Pancreas (tissue), 10 donors: ENCODE measurements at regions not wholly inside any gene's neighbourhood (a gene's known extent, or its start where the extent isn't known, plus 50 kb on each side); places are given as distances from the start of the nearest gene placed in this dataset.

Experiments used
- ATAC-seq, 4 donors: fragments of 200-7000 bp; cut with Tn5 transposase; one replicate each; pipeline versions ENCODE4 v1.8.0 to v1.9.1; 2020; ENCODE audit warnings: mild to moderate bottlenecking in 4 of 4, moderate library complexity in 4 of 4
- DNase-seq, 6 donors: peaks; one replicate each; pipeline ENCODE4 v3.0.0-alpha.2; 2020
- FAIRE-seq: peaks from 2 replicates; lab custom pipeline; 2012; peaks lifted over from hg19 to GRCh38; lab: Jason Lieb, UNC
- H3K27ac ChIP-seq, 4 donors: fragments of 200-600 bp; sonication (generic); 1 replicate in 3 of 4; 2 replicates in 1 of 4; pipeline versions ENCODE4 v1.5.0 to v1.8.0; 2020
- H3K27me3 ChIP-seq, 4 donors: fragments of 200-600 bp; one replicate each; pipeline ENCODE4 v1.8.0; 2021
- H3K36me3 ChIP-seq, 3 donors: fragments of 200-600 bp; sonication (generic) in 1 of 3; one replicate each; pipeline versions ENCODE4 v1.5.0 to v1.8.0; 2020 to 2021
- H3K4me1 ChIP-seq, 3 donors: fragments of 200-600 bp; one replicate each; pipeline ENCODE4 v1.8.0; 2021
- H3K4me3 ChIP-seq, 4 donors: fragments of 200-600 bp; sonication (generic) in 2 of 4; one replicate each; pipeline versions ENCODE4 v1.5.0 to v1.8.0; 2020 to 2021
- H3K9me3 ChIP-seq, 4 donors: fragments of 200-600 bp; one replicate each; pipeline ENCODE4 v1.8.0; 2021
- WGBS, 2 donors: extraction: QIAGEN DNeasy Blood & Tissue Kit; methylation state at CpG; one replicate each; pipeline ENCODE4 v1.1.7; 2013; 5-methylcytosine and 5-hydroxymethylcytosine counted together
- intact Hi-C, 3 donors: fragments of 100-400 bp; cut with DNase I; formaldehyde crosslinking; loops; one replicate each; pipeline versions ENCODE4 v1.11.1 to v1.14.2; 2022
- TF ChIP-seq, protein P1 (sequence below), 4 donors: fragments of 200-600 bp; sonication (generic) in 3 of 4; IDR thresholded peaks; one replicate each; pipeline versions ENCODE4 v1.5.0 to v1.8.0; 2021; ENCODE audit warnings: antibody characterized with exemption in 4 of 4
- donor health status: healthy with polysubstance abuse.
- donor health status: DM: no; HTN: no; CAD: no; lungs with moderate emphysema.
- donor health status: DM: no; HTN: no; CAD: no.
- donor health status: control.
- donor health status: control.
- donor health status: Bipolar disorder and iron deficiency.
- donor health status: DM: yes; HTN: yes; CAD: no.
- donor health status: DM: no; HTN: no; CAD: no.
- donor health status: DM: no; HTN: no; CAD: no.
- donor health status: DM: yes; HTN: yes; CAD: no.

DNA sequence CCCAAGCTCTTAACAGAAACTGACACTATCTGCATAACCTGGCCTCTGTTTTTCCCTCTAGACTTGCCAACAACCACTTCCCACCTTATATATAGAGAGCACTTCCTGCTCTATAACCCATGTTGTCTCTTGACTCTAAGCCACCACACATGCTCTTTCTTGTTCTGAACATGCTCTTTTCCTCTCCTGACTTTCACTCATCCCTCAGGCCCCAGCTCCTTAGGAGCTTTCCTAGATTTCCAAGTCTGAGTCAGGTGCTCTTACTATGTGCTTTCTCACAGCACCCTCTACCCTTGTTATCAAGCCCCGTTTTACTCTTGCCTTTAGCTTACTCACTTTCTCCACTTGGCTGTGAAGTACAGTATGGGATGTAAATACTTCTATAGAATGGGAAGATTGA is 143.9 kb upstream of the EYA4 start:
- FAIRE-seq (no peak), DNase-seq (no peak), ATAC-seq (no peak)
- Histone ChIP-seq H3K9me3 (no peaks in the 10 kb centered on the region), H3K4me3 (no peak overlapping the region), H3K27me3 (no peaks in the 10 kb centered on the region), H3K4me1 (peaks cover 0 to 4% (median 0%) of the 10 kb centered on the region in 3 donors), H3K27ac (no peak overlapping the region), H3K36me3 (no peaks in the 10 kb centered on the region)
- WGBS, 2 donors, result 39 to 51% methylated on average over 1 of the region's 1 CpG
- intact Hi-C loops, result no loop called here
- TF ChIP-seq, protein P1, sequence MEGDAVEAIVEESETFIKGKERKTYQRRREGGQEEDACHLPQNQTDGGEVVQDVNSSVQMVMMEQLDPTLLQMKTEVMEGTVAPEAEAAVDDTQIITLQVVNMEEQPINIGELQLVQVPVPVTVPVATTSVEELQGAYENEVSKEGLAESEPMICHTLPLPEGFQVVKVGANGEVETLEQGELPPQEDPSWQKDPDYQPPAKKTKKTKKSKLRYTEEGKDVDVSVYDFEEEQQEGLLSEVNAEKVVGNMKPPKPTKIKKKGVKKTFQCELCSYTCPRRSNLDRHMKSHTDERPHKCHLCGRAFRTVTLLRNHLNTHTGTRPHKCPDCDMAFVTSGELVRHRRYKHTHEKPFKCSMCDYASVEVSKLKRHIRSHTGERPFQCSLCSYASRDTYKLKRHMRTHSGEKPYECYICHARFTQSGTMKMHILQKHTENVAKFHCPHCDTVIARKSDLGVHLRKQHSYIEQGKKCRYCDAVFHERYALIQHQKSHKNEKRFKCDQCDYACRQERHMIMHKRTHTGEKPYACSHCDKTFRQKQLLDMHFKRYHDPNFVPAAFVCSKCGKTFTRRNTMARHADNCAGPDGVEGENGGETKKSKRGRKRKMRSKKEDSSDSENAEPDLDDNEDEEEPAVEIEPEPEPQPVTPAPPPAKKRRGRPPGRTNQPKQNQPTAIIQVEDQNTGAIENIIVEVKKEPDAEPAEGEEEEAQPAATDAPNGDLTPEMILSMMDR (IDR thresholded peaks at IDR 0.05), result no peak

DNA sequence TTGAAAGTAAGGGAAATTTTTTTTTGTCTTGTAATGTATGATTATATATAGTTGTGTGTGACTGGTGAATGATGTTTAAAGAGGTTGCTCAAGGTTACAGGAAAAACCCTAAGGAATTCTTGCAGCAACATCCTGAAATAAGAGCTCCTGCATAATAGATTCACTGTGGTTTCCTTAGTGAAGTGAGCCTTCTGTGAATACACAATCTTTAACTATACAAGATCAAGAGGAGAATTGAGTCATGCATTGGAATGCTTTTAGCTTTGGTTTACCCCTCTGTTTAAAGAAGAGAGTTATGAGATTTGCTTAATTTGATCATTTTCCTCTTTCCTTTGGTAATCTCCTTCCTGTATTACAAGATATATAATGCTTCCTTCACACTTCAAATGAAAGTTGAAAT is 141.6 kb upstream of the EYA4 start:
- peaks cover 0 to under 1% (median 0%) of the 10 kb centered on the region in 3 donors for H3K4me1 ChIP-seq
- H3K27me3 ChIP-seq, result no peaks in the 10 kb centered on the region
- intact Hi-C loops, result no loop called here
- no peak overlapping the region for H3K27ac ChIP-seq
- FAIRE-seq, result no peak
- no peaks in the 10 kb centered on the region for H3K36me3 ChIP-seq
- TF ChIP-seq, protein P1 (IDR thresholded peaks at IDR 0.05), result no peak
- H3K4me3 ChIP-seq, result no peak overlapping the region
- no peaks in the 10 kb centered on the region for H3K9me3 ChIP-seq
- ATAC-seq, result no peak
- DNase-seq, result no peak

DNA sequence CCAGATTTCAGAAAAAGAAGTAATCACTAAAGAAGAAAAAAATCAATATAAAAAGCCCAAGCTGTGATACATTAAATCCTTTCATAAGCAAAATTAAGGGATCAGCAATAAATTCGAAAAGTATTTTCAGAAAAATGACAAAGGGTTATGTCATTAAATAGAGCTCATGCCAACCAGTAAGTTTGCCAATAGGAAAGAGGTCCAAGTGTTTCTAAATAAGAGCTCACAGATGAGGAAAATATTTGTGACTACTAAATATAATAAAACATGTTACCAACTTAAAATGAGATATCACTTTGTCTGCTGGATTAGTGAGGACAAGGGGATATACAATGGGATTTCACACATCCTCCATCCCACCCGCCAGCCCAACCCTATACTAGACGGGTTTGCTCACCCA is 140.3 kb upstream of the EYA4 start:
- H3K27ac ChIP-seq, result no peak overlapping the region
- 55 to 60% methylated on average over 3 of the region's 3 CpGs for WGBS, 2 donors

DNA sequence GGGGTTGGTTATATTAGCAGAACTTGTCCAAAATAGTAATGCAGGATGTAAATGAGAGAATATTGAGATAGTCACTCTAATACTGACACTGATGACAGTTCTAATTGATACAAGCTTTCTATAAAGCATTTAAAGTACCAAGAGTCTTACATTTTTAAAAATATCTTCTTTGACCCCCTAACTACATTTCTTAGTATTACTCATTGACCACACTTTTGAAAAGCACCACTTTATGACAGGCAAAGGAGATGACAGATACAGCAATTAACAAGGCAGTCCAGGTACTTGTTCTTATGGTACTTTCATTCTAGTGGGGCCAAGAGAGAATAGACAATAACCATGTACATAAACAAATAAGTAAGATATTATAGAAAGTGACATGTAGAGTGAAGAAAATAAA is 139.4 kb upstream of the EYA4 start:
- no peaks in the 10 kb centered on the region for H3K9me3 ChIP-seq
- H3K4me3 ChIP-seq, result no peak overlapping the region
- no peaks in the 10 kb centered on the region for H3K27me3 ChIP-seq
- no peak for ATAC-seq
- no peak for FAIRE-seq
- intact Hi-C loops, result no loop called here
- H3K27ac ChIP-seq, result no peak overlapping the region
- no peaks in the 10 kb centered on the region for H3K36me3 ChIP-seq
- no peak for DNase-seq
- TF ChIP-seq, protein P1 (IDR thresholded peaks at IDR 0.05), result no peak
- no peaks in the 10 kb centered on the region for H3K4me1 ChIP-seq

More for the DNA sequence above, 140.3 kb upstream of the EYA4 start:
- Histone ChIP-seq H3K9me3 (no peaks in the 10 kb centered on the region), H3K27me3 (no peaks in the 10 kb centered on the region), H3K36me3 (no peaks in the 10 kb centered on the region), H3K4me3 (no peak overlapping the region), H3K4me1 (no peaks in the 10 kb centered on the region)
- ATAC-seq, result no peak
- intact Hi-C loops, result no loop called here
- TF ChIP-seq, protein P1 (IDR thresholded peaks at IDR 0.05), result no peak
- no peak for FAIRE-seq
- DNase-seq, result no peak

DNA sequence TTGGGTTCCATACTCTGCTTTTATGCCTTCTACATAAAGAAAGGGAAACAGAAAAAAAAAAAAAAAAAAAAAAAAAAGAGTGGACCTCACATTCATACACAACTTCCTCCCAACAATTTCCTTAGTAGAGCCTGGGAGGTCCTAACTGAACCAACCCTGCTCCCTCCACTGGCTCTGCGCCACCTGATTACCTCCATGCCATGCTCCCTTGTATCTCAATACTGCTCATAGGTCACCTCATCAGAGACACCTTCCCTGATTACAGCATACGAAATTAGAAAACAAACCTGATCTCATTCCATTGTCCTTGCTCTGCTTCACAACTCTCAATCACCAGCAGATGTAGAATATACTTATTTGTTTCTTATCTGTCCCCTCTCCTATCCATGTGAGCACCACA is 134.2 kb upstream of the EYA4 start:
- Histone ChIP-seq H3K27ac (no peak overlapping the region), H3K27me3 (no peaks in the 10 kb centered on the region), H3K4me3 (no peak overlapping the region), H3K36me3 (no peaks in the 10 kb centered on the region), H3K4me1 (no peaks in the 10 kb centered on the region), H3K9me3 (no peaks in the 10 kb centered on the region)
- WGBS, 2 donors, result 53 to 70% methylated on average over 2 of the region's 2 CpGs
- DNase-seq, result no peak
- FAIRE-seq, result no peak
- no peak for ATAC-seq
- intact Hi-C loops, result no loop called here
- TF ChIP-seq, protein P1 (IDR thresholded peaks at IDR 0.05), result no peak
